Hindlimb muscle (tissue), 1 donor: ENCODE measurements at regions not wholly inside any gene's neighbourhood (a gene's known extent, or its start where the extent isn't known, plus 50 kb on each side); places are given as distances from the start of the nearest gene placed in this dataset.
A peak's percentile ranks its signal among the peaks of the same experiment; 100 is the strongest.

Experiments used
- DNase-seq: peaks from one replicate; pipeline ENCODE4 v3.0.0-alpha.2; 2013

- no peak for DNase-seq
Measured at GRCh38 chr3:8261018-8261417, 240.6 kb upstream of the LMCD1 start.

- no peak for DNase-seq
Measured at GRCh38 chr3:8266730-8267131, 234.9 kb upstream of the LMCD1 start.

- DNase-seq = no peak
Measured at GRCh38 chr3:8273479-8273878, 228.1 kb upstream of the LMCD1 start.

GRCh38 chr3:8276056-8276455 lies 225.6 kb upstream of the LMCD1 start:
- no peak for DNase-seq

GRCh38 chr3:8276506-8276905 lies 225.1 kb upstream of the LMCD1 start:
- no peak for DNase-seq

- no peak for DNase-seq
Measured at GRCh38 chr3:8278448-8278847, 223.2 kb upstream of the LMCD1 start.

GRCh38 chr3:8279476-8279875 lies 222.1 kb upstream of the LMCD1 start:
- no peak for DNase-seq

GRCh38 chr3:8279886-8280550 lies 221.6 kb upstream of the LMCD1 start:
- no peak for DNase-seq

- DNase-seq = no peak
Measured at GRCh38 chr3:8282541-8283165, 219.0 kb upstream of the LMCD1 start.

GRCh38 chr3:8283193-8283592 lies 218.4 kb upstream of the LMCD1 start:
- peak; percentile 25 for DNase-seq

GRCh38 chr3:8286086-8286485 lies 215.5 kb upstream of the LMCD1 start:
- DNase-seq = peak; percentile 16

- no peak for DNase-seq
Measured at GRCh38 chr3:8286749-8287148, 214.9 kb upstream of the LMCD1 start.

- DNase-seq = no peak
Measured at GRCh38 chr3:8290611-8291010, 211.0 kb upstream of the LMCD1 start.

GRCh38 chr3:8296461-8296860 lies 205.2 kb upstream of the LMCD1 start:
- no peak for DNase-seq

GRCh38 chr3:8298021-8298954 lies 203.3 kb upstream of the LMCD1 start:
- DNase-seq = no peak

- DNase-seq = peak; percentile 58
Measured at GRCh38 chr3:8301977-8302735, 199.5 kb upstream of the LMCD1 start.

GRCh38 chr3:8303466-8303865 lies 198.2 kb upstream of the LMCD1 start:
- DNase-seq = no peak

- DNase-seq = no peak
Measured at GRCh38 chr3:8305371-8305770, 196.3 kb upstream of the LMCD1 start.

- DNase-seq = no peak
Measured at GRCh38 chr3:8307545-8308110, 194.0 kb upstream of the LMCD1 start.

GRCh38 chr3:8311321-8311720 lies 190.3 kb upstream of the LMCD1 start:
- DNase-seq = no peak

GRCh38 chr3:8312685-8313084 lies 188.9 kb upstream of the LMCD1 start:
- no peak for DNase-seq

- no peak for DNase-seq
Measured at GRCh38 chr3:8313560-8314267, 187.9 kb upstream of the LMCD1 start.
